BJ (cell line): ENCODE measurements at regions not wholly inside any gene's neighbourhood (a gene's known extent, or its start where the extent isn't known, plus 50 kb on each side); places are given as distances from the start of the nearest gene placed in this dataset.

Experiments used
- CTCF ChIA-PET: fragments of 350-600 bp; formaldehyde crosslinking; extraction: SDS; loops from one replicate; lab custom pipeline; 2021; ENCODE audit warnings: antibody characterized with exemption, inconsistent platforms; lab: Yijun Ruan, JAX
- POLR2A ChIA-PET: fragments of 300-600 bp; sonication (Branson Sonifier 250); formaldehyde crosslinking; extraction: SDS; loops from one replicate; lab custom pipeline; 2021; ENCODE audit warnings: antibody characterized with exemption; lab: Charles Lee
- DNase-seq: peaks from one replicate; pipeline ENCODE4 v3.0.0-alpha.2; 2011; ENCODE audit warnings: low read depth
- H3K27me3 ChIP-seq: 2 replicates; pipeline ENCODE4 v1.6.0; 2011; ENCODE audit warnings: low read length; ENCODE audit not compliant: control insufficient read depth, insufficient read depth
- H3K36me3 ChIP-seq: 2 replicates; pipeline ENCODE4 v1.5.1; 2011; ENCODE audit warnings: low read length; ENCODE audit not compliant: control insufficient read depth, insufficient read depth
- H3K4me3 ChIP-seq: 2 replicates; pipeline ENCODE4 v1.5.1; 2011; ENCODE audit warnings: low read depth, mild to moderate bottlenecking, control low read depth, low read length
- CTCF ChIP-seq: IDR thresholded peaks from 2 replicates; pipeline ENCODE4 v1.5.1; 2011; ENCODE audit warnings: low read depth, mild to moderate bottlenecking, control low read depth, inconsistent platforms, low read length, moderate library complexity; ENCODE audit not compliant: insufficient read depth

DNA sequence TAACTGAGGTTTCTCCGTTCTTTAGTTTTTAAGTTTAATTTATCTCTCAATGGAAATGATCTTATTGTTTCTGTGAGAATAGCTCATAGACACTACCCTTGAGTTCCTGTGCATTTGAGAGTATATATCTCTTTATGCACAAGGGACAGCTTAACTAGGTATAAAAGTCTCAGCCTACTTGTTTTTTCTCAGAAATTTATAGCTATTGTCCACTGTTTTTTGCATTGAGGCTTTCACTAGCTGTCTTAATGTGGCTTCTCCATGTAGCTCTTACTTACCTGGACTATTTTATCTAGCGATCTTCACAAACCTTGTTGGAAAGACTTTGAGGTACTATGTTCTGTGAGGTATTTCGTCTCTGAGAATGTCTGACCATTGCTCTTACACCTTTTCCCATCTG lies 153.9 kb upstream of the RTL1 start:
- Histone ChIP-seq H3K36me3 (peaks cover 35% of the 10 kb centered on the region), H3K27me3 (no peaks in the 10 kb centered on the region), H3K4me3 (no peak overlapping the region)
- POLR2A ChIA-PET, result interaction anchor here (0.7 kb wide), 1 partner anchor 49 kb away, joined by 3 read pairs; no protein-coding TSS in a partner anchor
- CTCF ChIA-PET, result interaction anchor here (0.9 kb wide), 1 partner anchor 9 kb away, joined by 3 read pairs; no protein-coding TSS in a partner anchor
- no peak for TF ChIP-seq CTCF
- no peak for DNase-seq

DNA sequence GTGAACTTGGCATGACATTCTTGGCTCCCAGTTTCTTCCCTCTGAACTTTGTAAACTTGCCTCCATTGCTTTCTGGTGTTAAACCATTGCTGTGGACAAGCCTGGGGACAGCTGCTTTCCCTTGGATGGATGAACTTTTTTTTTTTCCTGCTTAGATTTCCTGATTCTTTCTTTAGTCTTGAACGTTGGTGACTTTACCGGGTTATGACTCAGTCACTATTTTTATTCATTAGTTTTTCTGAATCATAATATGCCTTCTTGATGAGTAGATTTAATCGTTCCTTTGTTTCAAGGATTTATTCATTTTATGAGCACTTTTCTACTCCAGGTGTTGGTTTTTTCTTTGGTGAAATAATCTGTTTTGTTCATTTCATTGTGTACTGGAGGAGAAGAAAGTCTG lies 155.0 kb upstream of the RTL1 start:
- Histone ChIP-seq H3K36me3 (peaks cover 34% of the 10 kb centered on the region), H3K27me3 (no peaks in the 10 kb centered on the region), H3K4me3 (no peak overlapping the region)
- ChIA-PET POLR2A (interaction anchor here (0.7 kb wide), 1 partner anchor 201 kb away, joined by 3 read pairs; no protein-coding TSS in a partner anchor), CTCF (interaction anchor here (0.6 kb wide), 1 partner anchor 729 kb away, joined by 3 read pairs; no protein-coding TSS in a partner anchor)
- peak; percentile 11 for DNase-seq
- TF ChIP-seq CTCF, result no peak

DNA sequence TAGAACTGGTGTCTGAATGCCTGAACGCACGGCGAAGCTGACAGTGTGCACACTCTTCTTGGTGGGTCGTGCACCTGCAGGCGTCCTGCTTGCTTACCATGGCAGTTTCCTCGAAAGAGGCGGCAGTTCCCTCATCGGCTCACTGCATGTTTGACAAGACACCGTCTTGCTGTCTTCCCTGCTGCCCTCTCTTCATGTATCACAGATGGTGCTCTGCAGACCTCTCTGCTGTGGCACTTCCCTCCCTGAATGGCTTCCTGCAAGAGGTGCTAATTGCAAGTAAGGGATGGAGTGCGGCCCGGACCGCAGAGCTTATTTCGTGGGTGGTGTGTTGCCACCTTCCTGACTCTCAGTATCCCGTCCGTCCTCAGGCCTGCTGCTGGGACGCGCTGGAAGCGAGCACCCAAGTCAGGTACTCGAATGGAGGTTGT lies 156.7 kb upstream of the RTL1 start:
- CTCF ChIA-PET, result no interaction called here

GRCh38 chr14:101061411-101062064 lies 158.0 kb upstream of the RTL1 start:
- peaks cover 25% of the 10 kb centered on the region for H3K36me3 ChIP-seq
- CTCF ChIA-PET, result interaction anchor here (0.6 kb wide), 1 partner anchor 417 kb away, joined by 3 read pairs; no protein-coding TSS in a partner anchor
- POLR2A ChIA-PET, result no interaction called here

More for the DNA sequence above, 156.7 kb upstream of the RTL1 start:
- Histone ChIP-seq H3K36me3 (peaks cover 28% of the 10 kb centered on the region), H3K27me3 (no peaks in the 10 kb centered on the region), H3K4me3 (no peak overlapping the region)
- no peak for TF ChIP-seq CTCF
- no peak for DNase-seq
- POLR2A ChIA-PET, result no interaction called here

More at GRCh38 chr14:101061411-101062064, 158.0 kb upstream of the RTL1 start:
- Histone ChIP-seq H3K4me3 (no peak overlapping the region), H3K27me3 (no peaks in the 10 kb centered on the region)
- no peak for TF ChIP-seq CTCF
- DNase-seq, result no peak
